Natural killer cell (primary cell): ENCODE measurements at regions not wholly inside any gene's neighbourhood (a gene's known extent, or its start where the extent isn't known, plus 50 kb on each side); places are given as distances from the start of the nearest gene placed in this dataset.

Experiments
- ATAC-seq, 3 donors: fragments of 150-1000 bp in 2 of 3; fragments of 200-7000 bp in 1 of 3; cut with Tn5 transposase; 1 replicate in 1 of 3; 2 replicates in 2 of 3; pipeline ENCODE4 v1.10.0; 2021; ENCODE audit warnings: mild to moderate bottlenecking in 2 of 3, moderate library complexity in 2 of 3
- DNase-seq, 2 donors: peaks; one replicate each; pipeline versions ENCODE4 v3.0.0 to v3.0.0-alpha.2; 2013 to 2021; ENCODE audit warnings: mixed read lengths in 1 of 2
- H3K27ac ChIP-seq: one replicate; pipeline ENCODE4 v1.5.1; 2013; ENCODE audit warnings: mild to moderate bottlenecking, low read length
- H3K27me3 ChIP-seq: one replicate; pipeline ENCODE4 v1.6.1; 2013; ENCODE audit warnings: low read length; ENCODE audit not compliant: control insufficient read depth, insufficient read depth
- H3K36me3 ChIP-seq: one replicate; pipeline ENCODE4 v1.6.1; 2013; ENCODE audit warnings: low read length; ENCODE audit not compliant: control insufficient read depth, insufficient read depth
- H3K4me1 ChIP-seq: one replicate; pipeline ENCODE4 v1.6.1; 2013; ENCODE audit warnings: low read length; ENCODE audit not compliant: control insufficient read depth, insufficient read depth
- H3K4me3 ChIP-seq: one replicate; pipeline ENCODE4 v1.5.1; 2013; ENCODE audit warnings: low read length
- H3K9me3 ChIP-seq: one replicate; pipeline ENCODE4 v1.6.1; 2013; ENCODE audit warnings: low read length; ENCODE audit not compliant: control insufficient read depth, insufficient read depth
- H3K27ac Mint-ChIP-seq, 2 donors: one replicate each; pipeline ENCODE4 v1.8.0; 2022; ENCODE audit warnings: mild to moderate bottlenecking in 2 of 2, mixed read lengths in 2 of 2, moderate library complexity in 1 of 2
- H3K27me3 Mint-ChIP-seq, 2 donors: one replicate each; pipeline ENCODE4 v1.8.0; 2022; ENCODE audit warnings: low read depth in 2 of 2, mixed read lengths in 2 of 2
- H3K36me3 Mint-ChIP-seq: one replicate; pipeline ENCODE4 v1.8.0; 2022; ENCODE audit warnings: mixed read lengths
- H3K4me1 Mint-ChIP-seq, 2 donors: one replicate each; pipeline ENCODE4 v1.8.0; 2022; ENCODE audit warnings: mixed read lengths in 2 of 2
- H3K4me3 Mint-ChIP-seq: one replicate; pipeline ENCODE4 v1.8.0; 2022; ENCODE audit warnings: mild to moderate bottlenecking, moderate library complexity, mixed read lengths
- H3K9me3 Mint-ChIP-seq, 2 donors: one replicate each; pipeline ENCODE4 v1.8.0; 2022; ENCODE audit warnings: mixed read lengths in 2 of 2
- WGBS: methylation state at CpG from one replicate; pipeline ENCODE4 v1.1.7; 2013; ENCODE audit warnings: missing lambda C conversion rate; ENCODE audit not compliant: insufficient coverage; 5-methylcytosine and 5-hydroxymethylcytosine counted together
- intact Hi-C: fragments of 100-400 bp; cut with micrococcal nuclease; formaldehyde crosslinking; loops from one replicate; pipeline ENCODE4 v1.14.2; 2022
- TF ChIP-seq, protein P1 (sequence below): fragments of 200-600 bp; IDR thresholded peaks from one replicate; pipeline ENCODE4 v1.8.0; 2022; ENCODE audit warnings: antibody characterized with exemption

GRCh38 chr10:61250131-61250530 lies 203.1 kb downstream of the TMEM26 start:
- no peak overlapping the region for H3K27ac Mint-ChIP-seq
- intact Hi-C loops = no loop called here
- ATAC-seq (no peak), DNase-seq (no peak)
- peaks cover 7 to 21% of the 10 kb centered on the region in 2 donors for H3K27me3 Mint-ChIP-seq
- no peaks in the 10 kb centered on the region for H3K9me3 ChIP-seq
- no peaks in the 10 kb centered on the region for H3K27me3 ChIP-seq
- H3K4me1 ChIP-seq = no peaks in the 10 kb centered on the region
- peaks cover 8% of the 10 kb centered on the region for H3K36me3 Mint-ChIP-seq
- peaks cover 3 to 4% of the 10 kb centered on the region in 2 donors for H3K9me3 Mint-ChIP-seq
- no peak overlapping the region for H3K4me3 ChIP-seq
- no peak overlapping the region for H3K4me3 Mint-ChIP-seq
- WGBS = no CpG with 5 or more reads among the region's 2 CpGs
- H3K27ac ChIP-seq = no peak overlapping the region
- H3K4me1 Mint-ChIP-seq = no peaks in the 10 kb centered on the region
- H3K36me3 ChIP-seq = no peaks in the 10 kb centered on the region
- TF ChIP-seq, protein P1, sequence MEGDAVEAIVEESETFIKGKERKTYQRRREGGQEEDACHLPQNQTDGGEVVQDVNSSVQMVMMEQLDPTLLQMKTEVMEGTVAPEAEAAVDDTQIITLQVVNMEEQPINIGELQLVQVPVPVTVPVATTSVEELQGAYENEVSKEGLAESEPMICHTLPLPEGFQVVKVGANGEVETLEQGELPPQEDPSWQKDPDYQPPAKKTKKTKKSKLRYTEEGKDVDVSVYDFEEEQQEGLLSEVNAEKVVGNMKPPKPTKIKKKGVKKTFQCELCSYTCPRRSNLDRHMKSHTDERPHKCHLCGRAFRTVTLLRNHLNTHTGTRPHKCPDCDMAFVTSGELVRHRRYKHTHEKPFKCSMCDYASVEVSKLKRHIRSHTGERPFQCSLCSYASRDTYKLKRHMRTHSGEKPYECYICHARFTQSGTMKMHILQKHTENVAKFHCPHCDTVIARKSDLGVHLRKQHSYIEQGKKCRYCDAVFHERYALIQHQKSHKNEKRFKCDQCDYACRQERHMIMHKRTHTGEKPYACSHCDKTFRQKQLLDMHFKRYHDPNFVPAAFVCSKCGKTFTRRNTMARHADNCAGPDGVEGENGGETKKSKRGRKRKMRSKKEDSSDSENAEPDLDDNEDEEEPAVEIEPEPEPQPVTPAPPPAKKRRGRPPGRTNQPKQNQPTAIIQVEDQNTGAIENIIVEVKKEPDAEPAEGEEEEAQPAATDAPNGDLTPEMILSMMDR = no peak

GRCh38 chr10:61248013-61248412 lies 205.2 kb downstream of the TMEM26 start:
- Histone ChIP-seq H3K27me3 (no peaks in the 10 kb centered on the region), H3K27ac (no peak overlapping the region), H3K9me3 (no peaks in the 10 kb centered on the region), H3K4me1 (no peaks in the 10 kb centered on the region), H3K36me3 (no peaks in the 10 kb centered on the region), H3K4me3 (no peak overlapping the region)
- H3K36me3 Mint-ChIP-seq = no peaks in the 10 kb centered on the region
- ATAC-seq = no peak
- no peak overlapping the region for H3K27ac Mint-ChIP-seq
- intact Hi-C loops = no loop called here
- H3K9me3 Mint-ChIP-seq = no peaks in the 10 kb centered on the region
- no peaks in the 10 kb centered on the region for H3K4me1 Mint-ChIP-seq
- DNase-seq = no peak
- TF ChIP-seq, protein P1 = no peak
- H3K27me3 Mint-ChIP-seq = peaks cover 7 to 11% of the 10 kb centered on the region in 2 donors
- H3K4me3 Mint-ChIP-seq = no peak overlapping the region

DNA sequence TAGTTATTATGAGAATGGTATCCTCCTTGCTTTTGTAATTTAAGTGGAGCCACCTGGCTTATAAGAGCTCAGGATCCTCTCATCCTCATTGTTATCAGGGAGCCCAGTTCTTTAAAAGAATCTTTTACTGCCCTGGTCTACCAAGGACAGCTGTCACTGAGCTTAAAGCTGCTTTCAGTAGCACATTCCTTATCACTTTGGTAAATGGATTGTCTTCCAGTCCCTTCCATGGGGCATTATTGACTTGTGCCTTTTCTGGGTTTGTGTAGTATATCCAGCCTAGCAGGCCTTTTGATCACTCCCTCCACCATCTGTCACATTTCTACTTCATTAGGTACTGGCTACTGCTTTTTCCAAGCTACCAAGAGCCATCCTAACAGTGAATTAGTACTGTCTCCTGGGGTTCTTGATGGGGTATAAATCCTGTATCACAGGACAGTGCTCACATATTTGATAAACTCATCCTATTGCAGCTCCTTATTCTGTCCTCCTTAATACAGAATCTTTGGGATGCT lies 208.9 kb downstream of the TMEM26 start:
- Histone ChIP-seq H3K9me3 (no peaks in the 10 kb centered on the region), H3K36me3 (no peaks in the 10 kb centered on the region), H3K27me3 (no peaks in the 10 kb centered on the region), H3K4me1 (no peaks in the 10 kb centered on the region), H3K4me3 (no peak overlapping the region), H3K27ac (no peak overlapping the region)
- DNase-seq (no peak), ATAC-seq (no peak)
- Mint-ChIP-seq H3K9me3 (no peaks in the 10 kb centered on the region), H3K27ac (no peak overlapping the region), H3K27me3 (peaks cover 0 to 3% of the 10 kb centered on the region in 2 donors), H3K4me3 (no peak overlapping the region), H3K36me3 (no peaks in the 10 kb centered on the region), H3K4me1 (no peaks in the 10 kb centered on the region)
- TF ChIP-seq, protein P1 = no peak
- intact Hi-C loops = no loop called here

GRCh38 chr10:61232780-61233179 lies 220.4 kb downstream of the TMEM26 start:
- no peaks in the 10 kb centered on the region for H3K4me1 ChIP-seq
- no peak overlapping the region for H3K4me3 Mint-ChIP-seq
- H3K4me1 Mint-ChIP-seq = no peaks in the 10 kb centered on the region
- no peak overlapping the region for H3K4me3 ChIP-seq
- DNase-seq (no peak), ATAC-seq (no peak)
- H3K36me3 Mint-ChIP-seq = no peaks in the 10 kb centered on the region
- peaks cover 0 to 10% of the 10 kb centered on the region in 2 donors for H3K27me3 Mint-ChIP-seq
- H3K9me3 Mint-ChIP-seq = no peaks in the 10 kb centered on the region
- TF ChIP-seq, protein P1 = no peak
- intact Hi-C loops = no loop called here
- no peaks in the 10 kb centered on the region for H3K9me3 ChIP-seq
- no peak overlapping the region for H3K27ac ChIP-seq
- no peaks in the 10 kb centered on the region for H3K36me3 ChIP-seq
- H3K27me3 ChIP-seq = no peaks in the 10 kb centered on the region
- H3K27ac Mint-ChIP-seq = no peak overlapping the region
